HG03025 (cell line): ENCODE measurements at regions not wholly inside any gene's neighbourhood (a gene's known extent, or its start where the extent isn't known, plus 50 kb on each side); places are given as distances from the start of the nearest gene placed in this dataset.

Experiments
- ATAC-seq: cut with Tn5 transposase; IDR thresholded peaks from one replicate; pipeline ENCODE4 v1.9.1; 2021; ENCODE audit warnings: mild to moderate bottlenecking, moderate library complexity; ENCODE audit not compliant: unreplicated experiment, low FRiP score

GRCh38 chr5:56692359-56693219 is 122.8 kb upstream of the MAP3K1 start:
- peak; percentile 60 for ATAC-seq

GRCh38 chr5:56688402-56688801 is 126.9 kb upstream of the MAP3K1 start:
- no peak for ATAC-seq

DNA sequence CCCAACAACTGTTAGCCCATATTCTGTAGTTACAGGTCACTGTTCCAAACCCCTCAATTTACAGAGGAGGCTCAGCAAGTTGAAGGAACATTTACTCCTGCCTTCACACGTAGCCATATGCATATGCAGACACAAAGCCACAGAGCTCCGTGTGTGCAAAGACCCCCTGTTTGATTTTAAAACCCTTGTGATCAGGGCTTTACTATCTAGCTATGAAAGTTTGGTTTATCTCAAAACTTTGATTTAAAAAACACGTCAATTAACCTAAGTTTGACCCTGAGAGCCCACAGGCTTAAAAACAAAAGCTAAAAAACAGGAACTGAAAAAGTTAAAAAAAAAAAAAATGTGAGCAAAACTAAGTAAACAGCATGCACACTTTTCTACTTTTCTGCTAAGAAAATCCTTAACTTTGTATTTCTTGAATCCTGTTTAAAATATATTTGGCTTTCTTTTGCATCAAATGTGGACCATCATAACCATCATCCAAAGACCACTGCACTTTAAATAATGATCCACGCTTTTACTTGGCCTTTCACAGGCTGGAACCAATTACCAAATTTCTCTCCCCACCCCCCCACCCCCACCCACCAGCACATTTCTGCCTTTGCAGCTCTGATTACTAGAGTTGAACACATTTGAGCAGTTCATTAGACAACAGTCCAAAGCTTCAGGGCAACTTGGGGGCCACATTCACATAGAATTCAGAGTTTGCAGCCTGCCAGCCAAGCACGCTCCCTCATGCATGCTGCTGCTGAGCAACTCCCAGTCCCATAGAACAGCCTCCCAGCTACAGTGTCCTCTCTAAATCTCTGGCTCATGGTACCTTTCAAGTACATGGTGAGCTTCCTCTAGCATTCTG is 128.8 kb upstream of the MAP3K1 start:
- ATAC-seq: peak; percentile 49

DNA sequence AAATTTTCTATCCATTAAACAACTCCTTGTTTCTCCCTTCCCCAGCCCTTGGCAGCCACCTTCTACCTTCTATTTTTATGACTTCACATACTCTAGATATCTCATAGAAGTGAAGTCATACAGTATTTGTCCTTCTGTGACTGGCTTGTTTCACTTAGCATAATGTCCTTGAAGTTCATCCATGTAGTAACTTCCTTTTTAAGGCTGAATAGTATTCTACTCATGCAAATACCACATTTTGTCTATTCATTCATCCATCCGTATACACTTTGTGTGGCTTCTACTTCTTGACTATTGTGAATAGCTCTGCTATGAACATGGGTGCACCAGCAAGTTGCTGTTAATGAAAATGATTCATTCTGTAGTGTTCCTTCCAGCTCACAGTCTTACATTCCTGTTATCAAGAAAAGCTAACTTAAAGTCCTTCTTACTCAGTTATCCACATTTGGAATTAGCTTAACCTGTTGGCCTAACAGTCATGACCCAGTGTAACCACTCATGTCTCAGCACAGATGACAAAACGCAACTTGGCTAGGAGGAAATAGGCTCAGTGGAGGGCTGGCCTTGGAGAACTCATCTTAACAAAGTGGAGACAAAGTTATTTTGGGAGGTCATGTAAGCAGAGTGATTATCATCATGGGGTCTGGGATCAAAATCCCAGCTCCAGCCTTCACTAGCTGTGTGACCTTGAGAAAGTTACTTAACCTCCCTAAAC is 129.7 kb upstream of the MAP3K1 start:
- no peak for ATAC-seq

DNA sequence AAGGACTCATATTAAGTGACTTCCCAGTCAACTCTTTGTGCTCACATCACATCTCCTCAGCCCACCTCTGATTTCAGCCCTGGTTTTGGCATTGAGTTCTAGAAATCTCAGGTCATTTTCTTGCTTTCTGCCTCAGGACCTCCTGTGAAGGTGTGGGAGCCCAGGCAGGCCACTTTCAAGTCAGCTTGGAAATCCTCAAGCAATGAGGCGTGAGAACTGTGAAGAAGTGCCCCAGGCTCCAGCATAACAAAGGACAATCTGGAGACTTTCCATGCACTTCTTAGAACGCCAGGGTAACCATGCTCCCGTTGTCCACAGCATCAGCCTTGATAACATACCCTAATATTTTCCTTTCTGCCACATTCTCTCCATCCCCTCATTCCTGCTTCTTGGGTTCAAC is 131.2 kb upstream of the MAP3K1 start:
- ATAC-seq: no peak

- ATAC-seq: no peak
Measured at GRCh38 chr5:56683733-56684132, 131.6 kb upstream of the MAP3K1 start.

- ATAC-seq: no peak
Measured at GRCh38 chr5:56683281-56683680, 132.1 kb upstream of the MAP3K1 start.

DNA sequence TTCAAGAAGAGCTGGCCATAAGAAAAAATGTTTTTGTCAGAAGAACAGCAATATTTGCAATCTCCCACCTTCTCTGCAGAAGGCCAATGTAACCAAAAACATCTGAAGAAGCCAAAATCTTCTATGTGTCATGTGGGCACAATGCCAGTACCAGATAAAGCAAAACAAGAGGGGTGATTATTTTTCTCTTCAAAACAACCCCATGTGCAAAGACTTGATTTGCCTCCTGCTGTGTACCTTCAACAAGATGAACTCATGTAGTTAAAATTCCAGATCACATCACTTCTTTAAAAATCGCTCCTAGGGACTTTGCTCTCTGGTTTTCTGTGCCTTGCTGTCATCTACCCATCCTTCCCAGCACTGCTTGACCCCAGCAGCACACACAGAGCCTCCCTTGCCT is 134.0 kb upstream of the MAP3K1 start:
- no peak for ATAC-seq

DNA sequence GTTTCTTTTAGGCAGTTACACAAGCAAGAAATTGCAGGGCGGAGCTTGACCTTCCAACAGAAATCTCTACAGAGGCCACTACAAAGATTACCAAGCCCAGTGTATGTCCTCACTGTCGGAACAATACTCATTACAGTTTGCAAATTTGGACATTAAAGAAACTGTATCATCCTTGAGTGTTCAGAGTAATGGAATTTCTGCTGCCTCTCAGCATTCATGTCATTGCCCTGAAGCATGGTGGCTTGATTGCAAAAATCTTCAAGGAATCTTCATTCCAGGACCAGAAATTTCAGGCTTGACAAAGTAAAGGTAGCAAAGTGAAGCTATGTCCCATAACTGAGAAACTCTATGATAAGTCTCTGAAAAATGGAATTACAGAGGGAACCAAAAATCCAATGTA is 134.6 kb upstream of the MAP3K1 start:
- no peak for ATAC-seq

GRCh38 chr5:56677690-56678305 is 137.6 kb upstream of the MAP3K1 start:
- ATAC-seq: no peak

DNA sequence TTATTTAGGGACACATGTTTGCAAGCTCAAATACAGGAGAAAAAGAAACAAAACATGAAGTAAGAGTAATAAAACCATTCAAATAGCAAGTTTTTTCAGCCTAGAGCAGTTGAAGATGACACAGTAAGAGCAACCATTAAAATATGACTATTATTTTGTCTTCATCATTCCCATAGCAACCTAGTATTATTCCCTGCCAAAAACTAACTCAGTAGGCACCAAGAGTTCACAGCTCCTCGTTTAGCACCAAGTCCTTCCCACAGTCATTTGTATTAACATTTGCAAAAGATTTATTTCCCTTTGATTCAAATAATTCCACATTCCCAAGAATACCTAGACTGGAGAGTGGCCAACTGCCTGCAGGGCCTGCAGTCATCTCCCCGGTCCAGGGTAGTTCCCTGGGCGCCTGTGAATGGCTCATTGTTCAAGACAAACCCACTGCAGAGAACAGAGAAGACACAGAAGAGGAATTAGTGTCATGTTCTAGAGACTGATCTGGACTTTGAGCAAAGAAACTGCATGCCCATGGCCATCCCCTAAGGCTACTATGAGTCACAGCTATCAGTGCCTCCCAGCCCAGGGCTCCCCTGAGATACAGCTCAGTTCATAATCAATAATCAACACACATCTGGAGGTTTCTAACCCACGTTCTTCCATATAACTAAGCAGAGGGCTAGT is 139.1 kb upstream of the MAP3K1 start:
- ATAC-seq: no peak

DNA sequence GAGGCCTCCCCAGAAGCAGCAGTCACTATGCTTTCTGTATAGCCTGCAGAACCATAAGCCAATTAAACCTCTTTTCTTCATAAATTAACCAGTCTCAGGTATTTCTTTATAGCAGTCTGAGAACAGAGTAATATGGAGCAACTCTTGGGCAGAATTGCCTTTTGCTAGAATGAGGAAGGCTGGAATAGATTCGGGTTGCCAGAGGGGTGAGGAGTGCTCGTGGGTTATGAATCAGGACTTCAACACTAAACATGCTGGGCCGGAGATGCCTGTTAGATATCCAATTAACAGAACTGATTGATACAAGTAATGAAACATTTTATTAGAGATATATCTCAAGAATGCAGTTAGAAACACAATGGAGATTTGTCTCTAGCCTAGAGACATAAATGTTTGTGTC is 140.9 kb upstream of the MAP3K1 start:
- no peak for ATAC-seq

GRCh38 chr5:56673171-56673570 is 142.2 kb upstream of the MAP3K1 start:
- ATAC-seq: no peak

DNA sequence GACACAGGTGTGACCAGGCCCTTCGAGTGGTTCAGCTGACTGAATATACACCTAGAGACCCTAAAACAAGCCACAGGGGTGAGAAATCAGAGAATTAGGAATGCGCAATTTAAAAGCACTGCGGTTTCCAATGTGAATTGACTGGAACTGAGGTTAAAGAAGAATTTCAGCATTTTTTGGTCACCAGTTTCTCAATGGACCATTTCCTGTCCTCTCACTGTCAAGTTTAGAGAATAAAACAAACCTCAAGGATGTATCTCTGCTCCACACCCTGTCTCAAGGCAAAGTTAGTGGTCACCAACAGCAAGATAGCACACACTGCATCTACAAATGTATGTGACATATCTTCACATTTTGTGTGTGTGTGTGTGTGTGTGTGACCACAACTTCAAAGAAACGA is 143.8 kb upstream of the MAP3K1 start:
- no peak for ATAC-seq

DNA sequence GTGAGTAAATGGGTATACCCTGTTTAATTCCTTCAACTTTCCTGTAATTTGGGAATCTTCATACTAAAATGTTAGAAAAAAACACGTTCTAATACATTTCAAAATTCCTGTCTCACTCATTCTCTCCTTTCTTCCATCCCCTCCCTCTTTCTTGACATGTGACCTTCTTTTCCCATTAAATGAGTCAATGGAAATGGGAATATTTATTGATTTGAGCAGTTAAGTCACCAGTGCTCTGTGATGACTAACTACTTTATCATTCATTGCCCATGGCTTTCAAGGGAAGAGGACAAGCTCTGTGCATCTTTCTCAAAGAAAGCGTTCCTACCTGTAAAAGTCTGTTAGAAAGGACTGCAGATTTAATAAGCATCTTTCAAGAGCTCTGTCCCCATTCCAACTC is 144.4 kb upstream of the MAP3K1 start:
- ATAC-seq: no peak

GRCh38 chr5:56669534-56670483 is 145.5 kb upstream of the MAP3K1 start:
- peak; percentile 98 for ATAC-seq

DNA sequence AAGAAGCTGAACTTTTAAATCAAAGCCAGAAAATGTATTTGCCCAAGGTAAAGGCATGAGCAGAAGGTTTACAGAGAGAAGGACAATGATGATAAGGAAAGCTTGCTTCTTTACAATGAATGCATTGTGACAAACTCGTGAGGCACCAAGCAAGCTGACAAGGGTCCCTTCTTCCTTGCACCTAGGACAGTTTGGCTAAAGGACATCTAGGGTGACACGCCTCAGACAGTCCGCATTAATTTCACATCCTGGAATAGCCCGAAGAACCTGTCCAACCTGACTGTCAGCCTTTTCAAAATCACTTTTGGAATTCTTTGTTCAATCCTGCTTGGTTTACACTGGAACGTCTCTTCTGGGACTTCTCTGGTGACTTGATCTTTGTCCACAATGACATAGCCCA is 146.4 kb upstream of the MAP3K1 start:
- no peak for ATAC-seq

- no peak for ATAC-seq
Measured at GRCh38 chr5:56667692-56668091, 147.7 kb upstream of the MAP3K1 start.

- no peak for ATAC-seq
Measured at GRCh38 chr5:56666901-56667300, 148.4 kb upstream of the MAP3K1 start.
